ENCODE measurements at regions not wholly inside any gene's neighbourhood (a gene's known extent, or its start where the extent isn't known, plus 50 kb on each side); places are given as distances from the start of the nearest gene placed in this dataset.

DNA sequence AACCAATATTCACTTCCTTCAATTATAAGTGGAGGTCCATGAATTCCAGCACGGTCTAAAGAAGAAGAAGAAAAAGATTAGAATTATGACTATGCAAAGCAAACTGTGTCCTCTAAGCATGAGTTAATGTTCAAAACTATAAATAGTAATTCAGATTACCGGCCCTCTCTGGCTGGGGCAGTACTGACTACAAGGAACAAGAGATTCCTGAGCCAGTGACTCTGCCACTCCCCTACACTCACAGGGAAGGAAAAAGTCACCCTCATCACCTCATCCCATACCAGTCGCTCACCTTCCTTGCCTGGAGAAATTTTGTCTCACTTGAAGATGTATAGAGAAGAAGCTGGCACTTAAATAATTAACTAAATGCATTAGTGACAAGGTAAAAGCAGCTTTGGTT lies 56.5 kb upstream of the CD302 start:
- H3K4me1 Mint-ChIP-seq: peaks cover 3% of the 10 kb centered on the region
- no peaks in the 10 kb centered on the region for H3K9me3 Mint-ChIP-seq
- no peak overlapping the region for H3K27ac Mint-ChIP-seq
- ATAC-seq (ENCODE audit: low read depth) (no peak), DNase-seq (no peak)
- POLR2A ChIA-PET: no interaction called here
- H3K36me3 Mint-ChIP-seq: peaks cover 21% of the 10 kb centered on the region
- no peak overlapping the region for H3K4me3 Mint-ChIP-seq
- H3K27me3 Mint-ChIP-seq: no peaks in the 10 kb centered on the region

DNA sequence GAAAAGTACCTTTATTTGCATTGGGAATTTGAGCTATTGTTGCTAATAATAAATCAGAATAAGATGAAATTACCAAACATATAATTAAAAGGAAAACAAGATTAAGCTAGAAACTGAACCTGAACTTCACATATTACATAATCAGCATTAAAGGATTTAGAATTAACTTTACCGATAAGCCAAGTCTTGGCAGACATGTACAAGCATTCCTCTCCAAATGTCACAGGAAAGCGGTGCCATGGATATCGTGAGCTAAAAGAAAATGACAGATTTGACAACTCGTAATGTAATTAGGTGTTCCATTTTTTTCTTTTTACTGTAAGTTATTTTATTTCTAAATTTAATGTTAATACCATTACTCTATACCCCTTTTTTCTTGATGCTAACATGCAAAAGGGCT lies 55.1 kb upstream of the CD302 start:
- no peaks in the 10 kb centered on the region for H3K9me3 Mint-ChIP-seq
- H3K4me1 Mint-ChIP-seq: no peaks in the 10 kb centered on the region
- no peaks in the 10 kb centered on the region for H3K27me3 Mint-ChIP-seq
- DNase-seq: no peak
- H3K36me3 Mint-ChIP-seq: peaks cover 23% of the 10 kb centered on the region
- POLR2A ChIA-PET: interaction anchor here (0.6 kb wide), 2 partner anchors 9 to 164 kb away, joined by 3 to 4 read pairs; no protein-coding TSS in a partner anchor
- ATAC-seq (ENCODE audit: low read depth): no peak
- H3K4me3 Mint-ChIP-seq: no peak overlapping the region
- no peak overlapping the region for H3K27ac Mint-ChIP-seq

DNA sequence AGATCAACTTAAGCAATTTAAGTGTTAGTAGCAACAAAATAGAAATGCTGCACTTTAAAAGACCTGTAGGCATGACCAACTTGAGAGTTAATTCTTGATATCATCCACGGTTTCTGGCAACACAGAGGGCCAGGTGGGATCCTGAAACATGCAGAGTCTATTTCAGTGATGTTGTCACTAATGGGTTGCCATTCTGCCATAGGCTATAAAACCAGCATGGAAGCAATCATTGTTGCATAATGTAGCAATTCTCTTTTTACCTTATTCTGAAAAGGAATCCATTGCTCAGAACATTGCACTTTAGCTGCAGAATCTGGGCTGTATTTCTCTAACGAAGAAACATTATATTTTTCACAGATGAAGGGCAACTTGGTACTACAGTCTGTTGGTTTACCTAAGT lies 53.9 kb upstream of the CD302 start:
- no peaks in the 10 kb centered on the region for H3K4me1 Mint-ChIP-seq

DNA sequence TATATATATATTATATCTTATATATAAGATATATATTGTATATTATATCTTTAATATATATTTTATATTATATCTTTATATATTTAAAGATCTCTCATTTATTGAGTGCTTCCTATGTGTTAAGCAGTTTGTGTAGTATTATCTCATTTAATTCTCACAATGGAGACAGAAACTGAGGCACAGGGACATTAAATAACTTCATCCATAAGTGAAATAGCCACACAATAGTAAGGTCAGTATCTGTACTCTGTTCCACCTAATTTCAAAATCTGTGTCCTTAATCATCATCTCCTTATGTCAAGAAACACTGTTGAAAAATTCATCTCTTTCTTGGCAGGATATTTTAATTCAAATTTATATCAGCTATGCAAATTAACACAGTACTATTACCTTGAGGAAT lies 52.8 kb upstream of the CD302 start:
- POLR2A ChIA-PET: no interaction called here
- no peaks in the 10 kb centered on the region for H3K9me3 Mint-ChIP-seq
- no peaks in the 10 kb centered on the region for H3K4me1 Mint-ChIP-seq
- ATAC-seq (ENCODE audit: low read depth) (no peak), DNase-seq (no peak)
- peaks cover 22% of the 10 kb centered on the region for H3K36me3 Mint-ChIP-seq
- H3K27ac Mint-ChIP-seq: no peak overlapping the region
- H3K4me3 Mint-ChIP-seq: no peak overlapping the region
- no peaks in the 10 kb centered on the region for H3K27me3 Mint-ChIP-seq

More for the DNA sequence above, 53.9 kb upstream of the CD302 start:
- DNase-seq (no peak), ATAC-seq (ENCODE audit: low read depth) (no peak)
- Mint-ChIP-seq H3K4me3 (no peak overlapping the region), H3K27ac (no peak overlapping the region), H3K9me3 (no peaks in the 10 kb centered on the region), H3K27me3 (no peaks in the 10 kb centered on the region), H3K36me3 (peaks cover 26% of the 10 kb centered on the region)
- POLR2A ChIA-PET: no interaction called here

DNA sequence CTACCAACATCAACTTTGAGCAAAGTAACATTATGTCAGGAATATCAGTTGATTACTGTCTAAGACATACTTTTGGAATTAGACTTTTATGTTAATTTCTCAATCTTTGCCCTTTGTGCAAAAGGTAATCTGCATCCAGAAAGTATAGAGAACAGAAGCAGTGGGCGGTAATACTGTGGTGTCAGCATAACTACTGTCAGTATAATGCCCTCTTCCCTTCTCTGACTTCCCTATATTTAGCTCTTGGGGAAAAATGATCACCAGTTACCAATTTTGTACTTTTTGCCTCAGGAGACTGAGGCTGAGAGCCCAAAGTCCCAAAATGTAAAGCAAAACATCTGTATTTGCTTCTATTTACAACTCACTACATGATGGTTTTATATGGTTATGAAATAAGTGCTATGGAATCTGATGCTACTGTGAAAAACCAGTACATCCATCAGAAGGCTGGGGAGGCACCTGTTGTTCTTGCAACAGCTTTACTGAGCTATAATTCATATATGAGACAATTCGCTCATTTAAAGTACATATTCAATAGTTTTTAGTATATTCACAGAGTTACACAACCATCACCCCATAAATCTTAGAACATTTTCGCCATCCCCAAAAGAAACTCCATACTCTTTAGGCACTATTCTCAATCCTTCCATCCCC lies 51.3 kb upstream of the CD302 start:
- H3K27me3 Mint-ChIP-seq: no peaks in the 10 kb centered on the region
- H3K4me3 Mint-ChIP-seq: no peak overlapping the region
- no peak overlapping the region for H3K27ac Mint-ChIP-seq
- no peaks in the 10 kb centered on the region for H3K9me3 Mint-ChIP-seq
- no peaks in the 10 kb centered on the region for H3K4me1 Mint-ChIP-seq
- no peak for DNase-seq
- ATAC-seq (ENCODE audit: low read depth): no peak
- POLR2A ChIA-PET: no interaction called here
- H3K36me3 Mint-ChIP-seq: peaks cover 25% of the 10 kb centered on the region
